GM19397 (cell line): ENCODE measurements at regions not wholly inside any gene's neighbourhood (a gene's known extent, or its start where the extent isn't known, plus 50 kb on each side); places are given as distances from the start of the nearest gene placed in this dataset.
"Not testable (repeated sequence)": the region's sequence is repeated elsewhere in the genome, so short reads cannot be mapped to it uniquely, and the experiment has no call there.

Experiments used
- ATAC-seq: cut with Tn5 transposase; IDR thresholded peaks from one replicate; pipeline ENCODE4 v1.9.1; 2021; ENCODE audit warnings: mild to moderate bottlenecking, moderate library complexity; ENCODE audit not compliant: unreplicated experiment

DNA sequence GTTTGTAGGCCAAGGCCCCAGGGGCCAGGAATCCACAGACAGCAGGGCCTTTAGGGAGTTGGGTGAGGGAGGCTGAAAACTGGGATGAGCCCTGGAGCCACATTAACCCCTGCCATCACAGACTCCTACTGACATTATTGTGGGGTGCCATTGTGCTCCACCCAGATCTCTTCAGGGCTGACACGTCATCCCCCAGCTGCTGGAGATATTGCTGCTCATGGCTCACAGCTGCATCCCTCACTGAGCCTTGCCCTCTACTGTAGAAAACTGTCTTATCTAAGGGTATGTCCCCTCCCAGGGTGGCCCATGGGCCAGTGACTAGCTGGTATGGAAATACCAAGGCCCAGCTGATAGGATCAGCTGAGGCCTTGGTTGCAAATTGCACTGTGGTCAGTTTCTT, 87.3 kb upstream of the PRR23C start:
- ATAC-seq: no peak

DNA sequence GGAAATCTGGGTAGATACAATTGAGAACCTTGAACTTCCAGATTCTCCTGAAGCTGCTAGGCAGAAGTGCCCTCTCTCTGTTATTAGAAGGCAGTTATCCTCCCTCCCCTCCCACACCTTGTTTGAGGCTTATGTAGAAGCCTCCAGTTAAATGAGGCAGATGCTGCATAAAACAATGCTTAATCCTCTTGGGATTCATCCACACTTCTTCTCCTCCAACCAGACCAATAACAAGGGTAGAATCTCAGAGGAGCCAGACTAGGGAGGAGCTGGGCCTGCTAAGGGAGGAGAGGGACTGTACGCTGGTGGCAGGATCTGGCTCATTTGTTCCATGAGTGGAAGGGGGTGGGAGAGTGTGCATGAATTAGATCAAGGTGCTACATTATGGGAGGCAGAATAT, 88.3 kb upstream of the PRR23C start:
- ATAC-seq: no peak

DNA sequence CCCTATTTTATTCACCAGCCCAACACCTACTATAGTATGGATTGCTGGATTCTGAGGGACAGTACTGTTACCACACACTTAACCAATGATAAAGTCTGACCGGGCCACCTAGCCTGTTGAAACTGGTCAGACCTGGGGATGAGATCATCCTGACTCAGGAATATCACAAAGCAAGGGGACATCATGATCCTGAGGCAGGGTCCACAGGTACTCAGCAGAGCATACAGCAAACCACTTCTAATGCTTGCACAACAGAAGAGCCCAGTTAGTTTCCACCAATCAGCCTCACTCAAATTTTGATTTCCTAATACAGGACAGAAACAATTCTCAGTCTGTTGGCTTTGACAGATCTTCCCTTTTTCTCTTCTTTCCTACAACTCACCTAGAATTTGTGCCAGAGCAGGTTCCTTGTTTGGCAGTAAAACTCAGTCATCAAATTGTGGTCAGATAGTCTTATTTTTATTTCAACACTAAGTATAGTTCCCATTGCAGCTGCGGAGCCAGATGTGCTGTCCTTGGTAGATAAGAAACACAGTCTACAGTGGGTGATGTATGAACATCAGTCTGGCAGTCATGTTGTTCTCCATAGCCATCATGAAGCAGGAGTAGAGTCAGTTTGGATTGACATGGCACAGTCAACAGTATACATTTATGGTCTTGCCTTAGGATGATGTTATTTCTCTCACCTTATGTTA, 90.1 kb upstream of the PRR23C start:
- ATAC-seq: no peak

DNA sequence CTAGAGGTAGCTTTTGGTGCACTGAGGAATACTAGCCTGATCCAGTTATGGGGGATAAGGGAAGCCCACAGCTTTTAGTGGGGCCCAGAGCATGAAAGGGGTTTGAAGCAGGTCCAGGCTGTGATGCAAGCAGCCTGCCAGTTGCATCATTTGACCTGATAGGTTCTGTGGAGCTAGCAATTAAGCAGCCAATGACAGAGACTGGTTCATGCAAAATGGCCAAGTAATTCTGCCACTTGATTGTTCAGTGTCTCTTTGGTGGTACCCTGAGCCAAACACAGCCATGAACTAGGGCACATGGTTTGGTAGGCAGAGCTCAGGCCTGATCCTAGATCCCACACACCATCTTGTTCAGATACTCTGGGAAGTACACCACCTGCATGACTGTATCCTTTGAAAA, 91.0 kb upstream of the PRR23C start:
- no peak for ATAC-seq

DNA sequence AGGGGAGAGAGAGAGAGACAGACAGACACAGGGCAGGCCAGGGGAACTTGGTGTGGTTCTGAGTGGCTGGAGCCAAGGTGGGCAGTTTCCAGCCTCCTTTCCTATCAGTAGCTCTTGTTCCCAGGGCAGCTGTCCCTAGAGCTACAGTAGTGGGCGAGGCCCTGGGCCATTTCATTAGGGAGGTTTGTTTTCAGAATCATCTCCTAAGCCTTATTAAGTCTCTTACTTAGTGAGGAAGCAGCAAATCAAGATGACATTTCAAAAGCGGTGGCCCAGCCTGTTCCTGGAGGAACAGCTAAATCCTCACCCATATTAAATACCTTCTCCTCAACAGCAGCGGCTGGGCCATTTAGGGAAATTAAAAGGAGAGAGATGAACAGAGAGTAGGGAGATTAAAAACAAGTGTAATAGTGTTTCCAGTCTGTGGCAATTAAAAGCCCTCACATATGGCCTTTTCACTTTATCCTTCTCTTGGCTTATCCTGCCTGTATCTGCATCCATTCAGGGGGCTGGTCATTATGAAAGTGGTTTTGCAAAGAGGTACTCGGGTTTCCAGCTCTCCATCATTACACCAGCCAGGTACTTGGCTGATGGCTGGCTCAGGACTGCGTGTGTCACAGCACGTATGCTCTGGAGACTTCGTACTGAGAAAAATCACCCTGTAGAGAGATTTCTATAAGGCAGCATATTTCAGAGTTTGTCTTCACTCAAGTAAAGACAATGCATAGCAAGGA, 91.9 kb upstream of the PRR23C start:
- no peak for ATAC-seq

DNA sequence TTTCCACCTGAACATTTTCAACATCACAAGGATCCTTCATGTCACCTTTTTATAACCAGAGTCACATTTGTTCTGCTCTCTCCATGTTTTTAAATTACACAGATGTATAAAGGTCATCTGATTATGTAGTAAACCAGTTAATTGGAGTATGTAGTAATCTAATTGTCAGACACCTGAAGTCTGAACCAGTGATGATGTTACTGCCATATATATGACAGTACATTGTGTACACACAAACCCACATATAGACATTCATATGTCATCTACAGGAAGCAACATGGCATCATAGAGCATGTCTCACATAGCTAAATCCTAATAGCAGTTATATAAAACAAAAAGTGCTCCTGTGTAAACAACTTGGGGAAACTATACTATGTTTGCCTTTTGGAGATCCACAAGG, 95.9 kb upstream of the PRR23C start:
- no peak for ATAC-seq

DNA sequence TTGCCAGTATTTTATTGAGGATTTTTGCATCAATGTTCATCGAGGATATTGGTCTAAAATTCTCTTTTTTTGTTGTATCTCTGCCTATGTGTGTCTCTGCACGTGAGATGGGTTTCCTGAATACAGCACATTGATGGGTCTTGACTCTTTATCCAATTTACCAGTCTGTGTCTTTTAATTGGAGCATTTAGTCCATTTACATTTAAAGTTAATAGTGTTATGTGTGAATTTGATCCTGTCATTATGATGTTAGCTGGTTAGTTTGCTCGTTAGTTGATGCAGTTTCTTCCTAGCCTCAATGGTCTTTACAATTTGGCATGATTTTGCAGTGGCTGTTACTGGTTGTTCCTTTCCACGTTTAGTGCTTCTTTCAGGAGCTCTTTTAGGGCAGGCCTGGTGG, 101.3 kb upstream of the PRR23C start:
- ATAC-seq: not testable (repeated sequence)

DNA sequence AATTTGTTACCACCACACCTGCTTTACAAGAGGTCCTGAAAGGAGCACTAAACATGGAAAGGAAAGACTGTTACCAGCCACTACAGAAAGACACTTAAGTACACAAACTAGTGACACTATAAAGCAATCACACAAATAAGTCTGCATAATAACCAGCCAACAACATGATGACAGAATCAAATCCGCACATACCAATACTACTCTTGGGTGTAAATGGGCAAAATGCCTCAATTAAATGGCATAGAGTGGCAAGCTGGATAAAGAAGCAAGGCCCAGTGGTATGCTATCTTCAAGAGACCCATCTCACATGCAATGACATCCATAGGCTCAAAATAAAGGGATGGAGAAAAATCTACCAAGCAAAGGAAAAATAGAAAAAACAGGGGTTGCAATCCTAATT, 106.8 kb upstream of the PRR23C start:
- no peak for ATAC-seq

DNA sequence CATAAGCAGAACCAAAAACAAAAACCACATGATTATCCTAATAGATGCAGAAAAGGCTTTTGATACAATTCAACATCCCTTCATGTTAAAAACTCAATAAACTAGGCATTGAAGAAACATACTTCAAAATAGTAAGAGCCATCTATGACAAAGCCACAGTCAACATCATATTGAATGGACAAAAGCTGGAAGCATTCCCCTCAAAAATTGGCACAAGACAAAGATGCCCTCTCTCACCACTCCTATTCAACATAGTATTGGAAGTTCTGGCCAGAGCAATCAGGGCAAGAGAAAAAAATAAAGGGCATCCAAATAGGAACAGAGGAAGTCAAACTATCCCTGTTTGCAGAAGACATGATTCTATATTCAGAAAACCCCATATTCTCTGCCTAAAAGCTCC, 108.7 kb upstream of the PRR23C start:
- ATAC-seq: not testable (repeated sequence)

DNA sequence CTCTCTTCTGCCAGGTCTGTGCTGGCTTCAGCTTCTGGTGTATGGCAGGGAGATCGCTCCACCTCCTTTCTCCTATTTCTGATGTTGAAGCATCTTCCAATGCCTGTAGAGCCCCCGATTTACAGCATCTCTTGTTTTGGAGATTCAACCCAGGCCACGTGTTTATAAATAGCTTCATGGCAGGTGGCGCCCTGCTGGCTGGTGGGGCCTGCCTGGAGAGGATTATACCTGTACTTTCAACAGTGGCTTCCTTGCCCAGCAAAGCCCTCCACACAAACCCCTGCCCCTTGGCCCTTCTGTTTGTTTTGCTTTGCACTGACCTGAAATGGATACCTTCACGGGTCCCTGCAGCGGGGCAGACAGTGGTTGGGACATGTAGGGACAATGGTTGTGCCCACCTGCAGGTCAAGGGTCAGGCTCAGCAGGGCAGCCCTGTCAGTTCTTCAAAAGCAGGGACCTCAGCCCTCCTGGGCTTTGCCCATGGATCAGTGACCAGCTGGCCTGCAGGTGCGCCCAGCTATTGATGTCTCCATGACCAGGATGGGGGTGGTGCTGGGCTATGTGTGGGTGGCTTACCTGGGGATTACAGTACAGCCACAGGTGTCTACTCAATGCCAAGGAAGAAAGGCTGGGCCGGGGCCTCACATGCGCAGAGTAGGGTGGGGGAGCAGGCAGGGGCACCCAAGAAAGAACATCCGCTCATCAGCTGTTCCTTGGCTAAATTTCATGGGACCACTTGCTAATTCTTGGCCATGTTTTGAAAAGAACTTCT, 112.7 kb upstream of the PRR23C start:
- no peak for ATAC-seq

DNA sequence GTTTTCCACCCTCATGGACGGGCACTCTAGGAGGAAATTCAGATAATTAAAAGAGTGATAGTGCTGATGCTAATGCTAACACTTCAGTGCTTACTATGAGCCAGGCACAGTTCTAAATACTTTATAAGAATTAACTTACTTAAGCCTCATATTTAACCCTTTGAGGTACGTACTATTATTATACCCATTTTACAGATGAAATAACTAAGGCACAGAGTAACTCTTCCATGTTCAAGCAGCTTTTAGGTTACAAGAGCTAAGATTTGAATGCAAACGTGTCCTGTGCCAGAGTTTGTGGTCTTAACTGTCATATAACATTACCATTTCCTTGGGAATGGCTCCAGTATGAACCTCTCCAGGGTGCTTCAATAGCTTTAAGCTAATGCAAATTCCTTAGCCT, 114.7 kb upstream of the PRR23C start:
- ATAC-seq: no peak

DNA sequence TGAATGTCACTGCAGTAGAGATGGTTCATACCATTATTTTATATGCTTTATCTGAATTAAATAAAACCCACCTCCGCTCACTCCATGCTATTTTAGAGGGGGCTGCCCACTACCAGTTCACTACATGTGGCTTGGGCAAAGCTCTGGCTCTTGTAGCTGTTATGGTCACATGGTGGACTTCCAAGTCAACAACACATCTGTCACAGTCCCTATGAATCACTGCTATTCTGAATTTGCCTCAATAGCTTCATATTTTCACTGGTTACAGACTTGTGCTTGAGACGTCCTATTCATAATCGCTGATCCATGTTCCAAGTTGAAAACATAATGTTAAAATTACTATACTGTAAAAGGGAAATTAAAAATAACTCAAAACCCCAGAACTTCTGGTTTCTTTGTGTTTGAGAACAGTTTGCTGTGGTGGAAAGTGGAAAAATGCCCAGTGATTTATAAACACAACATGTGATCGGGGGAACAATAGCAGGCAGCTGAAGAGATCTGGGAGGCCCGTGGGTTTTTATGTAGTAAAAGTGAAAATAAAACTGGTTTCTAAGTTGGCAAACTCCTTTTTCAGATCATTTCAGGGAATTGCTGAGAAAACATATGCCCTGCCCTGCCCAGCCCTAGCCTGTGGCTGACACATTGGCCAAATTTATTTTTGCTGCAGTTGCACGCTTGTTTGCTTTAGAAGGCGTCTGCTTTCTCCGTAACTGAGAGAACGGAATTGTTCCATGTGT, 128.8 kb upstream of the PRR23C start:
- ATAC-seq: no peak

DNA sequence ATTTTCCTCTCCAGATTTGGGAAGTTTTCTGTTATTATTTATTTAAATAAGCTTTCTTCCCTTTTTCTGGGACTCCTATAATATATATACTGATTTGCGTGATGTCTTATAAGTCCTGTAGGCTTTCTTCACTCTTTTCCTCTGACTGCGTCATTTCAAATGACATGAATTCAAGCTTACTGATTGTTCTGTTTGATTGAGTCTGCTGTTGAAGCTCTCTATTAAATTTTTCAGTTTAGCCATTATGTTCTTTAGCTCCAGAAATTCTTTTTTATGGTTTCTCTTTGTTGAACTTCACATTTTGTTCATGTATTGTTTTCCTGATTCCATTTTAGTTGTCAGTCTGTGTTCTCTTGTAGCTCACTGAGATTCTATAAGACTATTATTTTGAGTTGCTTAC, 135.8 kb upstream of the PRR23C start:
- no peak for ATAC-seq

DNA sequence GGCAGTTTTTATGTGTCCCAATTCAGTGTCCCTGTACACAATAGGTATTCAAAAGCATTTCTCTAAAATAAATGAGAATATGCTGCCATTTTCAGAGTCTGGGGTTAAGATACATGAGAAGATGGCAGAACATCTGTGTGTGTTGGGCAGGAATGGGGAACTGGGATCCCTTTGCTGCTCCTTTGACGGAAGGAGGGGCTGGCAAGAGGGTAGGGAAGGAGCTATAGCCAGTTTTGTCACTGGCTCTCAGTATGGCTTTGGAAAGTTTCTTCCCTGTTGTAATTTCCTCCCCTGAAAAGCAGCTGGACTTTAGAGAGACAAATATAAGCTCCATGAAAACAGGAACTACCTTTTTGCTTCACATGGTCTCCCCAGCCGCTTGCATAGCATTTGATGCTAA, 137.5 kb upstream of the PRR23C start:
- ATAC-seq: no peak

DNA sequence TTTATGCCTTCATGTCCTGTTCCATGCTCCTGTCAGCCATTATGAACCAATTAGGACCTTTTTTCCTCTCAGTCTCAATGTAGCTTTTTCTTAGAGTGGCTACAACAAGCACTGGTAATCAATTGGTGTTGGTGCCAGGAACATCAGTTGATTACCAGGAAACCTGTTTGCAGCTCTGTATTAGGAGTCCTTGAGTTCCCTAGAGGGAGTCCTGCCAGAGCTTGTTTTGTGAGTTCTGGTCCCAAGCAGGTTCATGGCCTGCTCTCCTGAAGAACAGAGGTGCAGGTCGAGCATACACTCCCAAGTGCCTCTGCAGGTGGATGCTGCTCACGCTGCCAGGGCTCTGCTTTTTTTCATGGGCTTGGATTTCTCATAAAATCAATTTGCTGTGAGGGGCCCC, 137.9 kb upstream of the PRR23C start:
- ATAC-seq: no peak

DNA sequence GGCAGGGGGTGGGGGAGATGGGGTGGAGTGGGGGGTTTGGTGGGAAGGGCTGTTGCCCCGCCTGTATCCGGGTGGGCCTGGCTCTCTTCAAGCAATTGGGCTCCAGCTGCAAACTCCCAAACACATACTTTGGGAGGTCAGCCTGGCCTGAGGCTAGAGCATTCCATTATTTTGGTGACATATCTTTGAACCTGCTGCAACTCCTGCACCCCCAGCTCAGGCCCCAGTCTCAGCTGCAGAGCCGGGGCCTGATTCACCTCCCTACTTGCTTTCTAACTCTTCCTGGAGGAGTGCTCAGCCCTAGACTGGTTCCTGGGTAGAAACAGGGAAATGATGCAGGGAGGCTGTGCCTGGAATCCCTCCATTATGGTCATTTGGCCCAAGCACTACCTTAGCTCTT, 140.8 kb upstream of the PRR23C start:
- ATAC-seq: no peak

DNA sequence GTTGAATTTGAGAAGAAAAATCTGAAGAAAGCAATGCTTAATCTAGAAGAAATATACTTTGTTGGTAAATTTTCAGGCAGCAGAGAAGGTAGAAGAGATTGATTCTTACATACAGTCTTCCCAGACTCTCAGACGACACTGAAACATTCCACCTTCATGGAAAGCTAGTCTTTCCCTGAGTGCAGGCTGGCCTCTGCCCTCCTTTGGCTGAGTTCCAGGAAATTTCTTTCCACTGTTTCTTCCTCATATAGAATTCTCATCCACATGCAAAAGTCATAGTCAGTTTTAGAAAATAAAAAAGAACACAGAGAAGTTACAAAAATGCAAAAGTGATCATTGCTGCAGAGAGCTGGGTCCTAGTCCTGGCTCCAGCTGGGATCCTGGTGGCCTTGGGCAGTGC, 142.5 kb upstream of the PRR23C start:
- no peak for ATAC-seq

DNA sequence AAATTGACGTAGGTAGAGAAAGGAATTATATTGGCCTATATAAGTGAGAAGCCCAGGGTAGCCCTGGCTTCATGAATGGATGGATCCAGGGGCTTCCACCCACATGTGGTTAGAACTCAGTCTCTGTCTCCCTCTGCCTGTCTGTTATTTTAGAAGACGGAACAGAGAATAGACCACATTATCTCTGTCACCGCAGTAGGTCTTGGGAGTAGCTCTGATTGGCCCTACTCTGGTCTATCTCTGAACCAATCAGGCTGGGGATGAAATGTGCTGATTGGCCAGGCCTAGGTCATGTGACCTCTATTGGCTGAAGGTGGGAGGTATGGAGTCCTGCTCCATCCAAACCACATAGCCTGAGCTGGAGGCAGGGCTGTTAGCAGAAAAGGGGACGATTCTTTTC, 143.0 kb upstream of the PRR23C start:
- no peak for ATAC-seq

DNA sequence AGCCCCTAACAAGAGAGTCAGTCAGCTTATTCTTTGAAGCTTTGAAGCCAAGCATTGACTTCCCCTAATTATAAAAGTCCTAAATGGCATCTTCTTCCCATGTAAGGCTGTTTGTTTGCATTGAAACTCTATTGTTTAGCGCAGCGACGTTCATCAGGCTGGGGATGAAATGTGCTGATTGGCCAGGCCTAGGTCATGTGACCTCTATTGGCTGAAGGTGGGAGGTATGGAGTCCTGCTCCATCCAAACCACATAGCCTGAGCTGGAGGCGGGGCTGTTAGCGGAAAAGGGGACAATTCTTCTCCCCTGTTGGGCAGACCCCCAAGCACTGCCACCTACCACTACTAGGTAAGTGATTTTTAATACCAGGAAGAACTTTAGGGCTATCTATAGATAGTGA, 145.3 kb upstream of the PRR23C start:
- no peak for ATAC-seq

DNA sequence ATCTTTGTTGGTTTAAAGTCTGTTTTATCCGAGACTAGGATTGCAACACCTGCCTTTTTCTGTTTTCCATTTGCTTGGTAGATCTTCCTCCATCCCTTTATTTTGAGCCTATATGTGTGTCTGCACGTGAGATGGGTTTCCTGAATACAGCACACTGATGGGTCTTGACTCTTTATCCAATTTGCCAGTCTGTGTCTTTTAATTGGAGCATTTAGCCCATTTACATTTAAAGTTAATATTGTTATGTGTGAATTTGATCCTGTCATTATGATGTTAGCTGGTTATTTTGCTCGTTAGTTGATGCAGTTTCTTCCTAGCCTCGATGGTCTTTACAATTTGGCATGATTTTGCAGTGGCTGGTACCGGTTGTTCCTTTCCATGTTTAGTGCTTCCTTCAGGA, 149.4 kb upstream of the MRPS22 start:
- not testable (repeated sequence) for ATAC-seq

DNA sequence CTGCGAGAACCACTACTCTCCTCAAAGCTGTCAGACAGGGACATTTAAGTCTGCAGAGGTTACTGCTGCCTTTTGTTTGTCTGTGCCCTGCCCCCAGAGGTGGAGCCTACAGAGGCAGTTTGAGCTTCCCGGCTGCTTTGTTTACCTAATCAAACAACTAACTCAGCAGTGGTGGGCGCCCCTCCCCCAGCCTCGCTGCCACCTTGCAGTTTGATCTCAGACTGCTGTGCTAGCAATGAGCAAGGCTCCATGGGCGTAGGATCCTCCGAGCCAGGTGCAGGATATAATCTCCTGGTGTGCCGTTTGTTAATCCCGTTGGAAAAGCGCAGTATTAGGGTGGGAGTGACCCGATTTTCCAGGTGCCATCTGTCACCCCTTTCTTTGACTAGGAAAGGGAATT, 147.7 kb upstream of the MRPS22 start:
- ATAC-seq: not testable (repeated sequence)
